HG02840 (cell line): ENCODE measurements at regions not wholly inside any gene's neighbourhood (a gene's known extent, or its start where the extent isn't known, plus 50 kb on each side); places are given as distances from the start of the nearest gene placed in this dataset.

ENCODE experiments used
- ATAC-seq: cut with Tn5 transposase; IDR thresholded peaks from one replicate; pipeline ENCODE4 v1.9.1; 2021; ENCODE audit warnings: mild to moderate bottlenecking, moderate library complexity, moderate number of reproducible peaks; ENCODE audit not compliant: unreplicated experiment, low FRiP score

DNA sequence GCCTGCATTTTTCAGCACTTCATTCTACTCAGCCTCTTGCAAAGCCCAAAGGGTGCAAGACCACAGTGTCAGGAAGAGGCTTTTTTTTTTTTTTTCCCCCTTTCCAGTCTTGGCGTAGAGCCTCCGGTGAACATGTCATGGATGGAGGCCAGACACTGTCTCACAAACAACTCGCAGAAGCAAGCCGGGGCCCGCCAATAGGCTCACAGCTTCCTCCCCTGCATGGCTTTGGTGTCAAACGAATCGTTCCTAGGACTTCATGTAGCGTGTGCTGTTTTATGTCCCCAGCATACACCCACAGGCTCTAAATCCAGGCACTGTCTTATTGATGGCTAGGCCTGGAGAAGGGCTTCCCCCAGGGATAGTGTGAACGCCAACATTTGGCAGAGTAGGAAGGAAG lies 457.7 kb upstream of the MAF start:
- no peak for ATAC-seq

GRCh38 chr16:80056324-80056723 lies 455.8 kb upstream of the MAF start:
- no peak for ATAC-seq

DNA sequence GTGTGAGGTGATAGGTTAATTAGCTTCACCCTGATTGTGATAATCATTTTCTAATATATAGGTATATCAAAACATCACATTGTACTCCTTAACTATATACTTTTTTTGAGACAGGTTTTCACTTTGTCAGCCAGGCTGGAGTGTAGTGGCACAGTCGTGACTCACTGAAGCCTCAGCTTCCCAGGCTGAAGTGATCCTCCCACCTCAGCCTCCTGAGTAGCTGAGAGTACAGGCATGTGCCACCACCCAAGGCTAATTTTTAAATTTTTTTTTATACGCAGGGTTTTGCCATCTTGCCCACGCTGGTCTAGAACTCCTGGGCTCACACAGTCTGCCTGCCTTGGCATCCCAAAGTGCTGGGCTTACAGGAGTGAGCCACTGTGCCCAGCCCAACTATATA lies 455.3 kb upstream of the MAF start:
- no peak for ATAC-seq

- ATAC-seq = no peak
These were observed 454.1 kb upstream of the MAF start for GRCh38 chr16:80054647-80055046.

DNA sequence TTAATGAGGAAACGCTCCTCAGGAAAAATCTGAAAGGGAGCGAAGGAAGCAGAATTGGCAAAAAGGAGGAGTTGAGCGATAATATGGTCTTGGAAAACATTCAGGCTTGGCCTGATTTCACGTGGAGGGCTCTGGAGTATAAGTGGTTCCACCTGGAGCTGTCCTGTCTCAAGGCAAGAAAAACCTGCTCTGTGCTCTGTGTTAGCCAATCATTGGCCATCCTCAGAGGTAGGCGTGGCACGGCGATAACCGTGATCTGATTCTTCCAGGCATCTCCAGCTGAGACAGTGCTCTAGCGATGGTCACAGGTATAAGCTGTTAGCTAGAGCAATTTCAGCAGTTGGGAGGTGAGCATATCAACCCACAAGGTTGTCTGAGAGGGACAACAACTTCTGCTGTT lies 450.5 kb upstream of the MAF start:
- no peak for ATAC-seq

- no peak for ATAC-seq
These were observed 447.7 kb upstream of the MAF start for GRCh38 chr16:80048250-80048649.

DNA sequence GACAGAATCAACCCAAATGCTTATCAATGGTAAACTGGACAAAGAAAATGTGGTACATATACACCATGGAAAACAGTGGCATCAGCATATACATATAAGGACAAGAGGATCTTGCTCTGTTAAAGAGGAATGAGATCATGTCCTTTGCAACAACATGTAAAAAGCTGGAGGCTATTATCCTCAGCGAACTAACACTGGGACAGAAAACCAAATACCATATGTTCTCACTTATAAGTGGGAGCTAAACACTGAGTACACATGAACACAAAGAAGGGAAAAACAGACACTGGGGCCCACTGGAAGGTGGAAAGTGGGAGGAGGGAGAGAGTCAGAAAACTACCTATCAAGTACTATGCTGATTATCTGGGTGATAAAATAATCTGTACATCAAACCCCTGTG lies 447.3 kb upstream of the MAF start:
- no peak for ATAC-seq

DNA sequence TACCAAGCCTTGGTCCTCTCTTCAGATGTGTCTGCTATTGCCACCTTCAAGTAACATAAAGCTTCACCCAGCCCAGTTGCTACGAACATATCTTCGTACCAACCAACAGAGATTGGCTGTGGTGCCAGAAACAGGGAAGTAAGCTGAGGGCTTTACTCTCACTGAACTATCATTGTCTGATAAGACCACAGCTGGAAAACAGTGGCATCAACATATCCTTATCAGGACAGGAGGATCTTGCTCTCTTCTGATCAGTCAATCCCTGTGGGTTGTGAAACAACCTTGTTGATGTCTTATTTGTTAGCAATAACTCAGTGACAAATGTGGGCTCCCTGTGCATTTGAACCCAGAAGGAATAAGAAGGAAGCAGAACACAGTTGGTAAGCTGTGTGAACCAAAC lies 446.3 kb upstream of the MAF start:
- ATAC-seq = no peak

DNA sequence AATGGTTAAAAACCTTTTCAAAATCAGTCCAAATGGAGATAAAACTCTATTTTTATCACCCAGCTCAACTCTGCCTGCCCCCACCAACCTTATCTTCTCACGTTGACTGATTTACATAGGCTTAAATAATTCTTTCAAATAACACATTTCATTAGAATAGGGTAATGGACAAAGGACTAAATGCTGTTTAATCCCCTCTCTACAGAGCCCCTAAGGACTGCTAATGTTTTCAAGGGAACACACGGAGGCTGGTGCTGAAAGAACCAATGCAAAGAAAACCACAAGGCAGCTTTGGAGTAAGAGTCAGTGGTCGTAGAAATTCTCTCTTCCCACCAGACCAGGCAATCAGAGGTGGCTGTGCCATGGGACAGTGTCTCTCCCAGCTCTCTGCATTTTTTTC lies 445.7 kb upstream of the MAF start:
- ATAC-seq = no peak

GRCh38 chr16:80045861-80046260 lies 445.3 kb upstream of the MAF start:
- ATAC-seq = no peak

DNA sequence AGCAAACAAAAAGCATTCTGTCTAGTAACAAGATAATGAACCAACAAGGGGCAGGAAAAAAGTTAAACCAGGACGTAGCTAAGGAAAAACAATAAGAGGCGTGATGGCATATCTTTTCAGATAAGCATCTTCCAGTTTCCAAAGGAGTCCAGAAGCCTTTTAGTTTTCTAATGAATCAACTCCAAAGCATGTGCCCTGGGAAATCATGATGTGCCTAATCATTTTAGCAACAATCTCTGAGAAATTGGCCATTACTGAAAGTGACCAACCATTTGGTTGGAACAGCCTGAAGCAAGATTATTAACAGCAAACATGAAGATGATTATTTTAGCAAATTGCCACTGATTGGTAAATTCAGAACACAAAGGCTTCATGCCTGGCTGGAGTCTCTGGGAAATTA lies 440.9 kb upstream of the MAF start:
- ATAC-seq = no peak

- ATAC-seq = no peak
These were observed 440.3 kb upstream of the MAF start for GRCh38 chr16:80040814-80041213.

DNA sequence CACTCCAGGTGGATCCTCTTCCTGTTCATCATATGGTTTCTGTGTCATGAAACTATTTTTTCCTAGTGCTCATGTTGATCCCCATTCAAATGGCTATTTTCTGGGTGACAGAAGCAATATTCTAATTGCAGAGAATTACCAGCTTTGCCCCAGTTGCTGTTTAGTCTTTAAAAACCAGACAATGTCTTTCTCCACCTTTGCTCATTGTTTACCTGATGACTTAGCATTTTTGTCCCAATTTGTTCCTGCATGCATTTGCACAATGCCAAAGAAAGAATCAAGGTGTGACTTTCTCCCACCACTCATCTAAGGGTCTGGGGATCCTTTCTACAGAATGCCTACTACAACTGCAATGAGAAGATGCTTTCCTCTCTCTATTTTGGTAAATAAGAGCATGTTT lies 439.9 kb upstream of the MAF start:
- ATAC-seq = no peak

DNA sequence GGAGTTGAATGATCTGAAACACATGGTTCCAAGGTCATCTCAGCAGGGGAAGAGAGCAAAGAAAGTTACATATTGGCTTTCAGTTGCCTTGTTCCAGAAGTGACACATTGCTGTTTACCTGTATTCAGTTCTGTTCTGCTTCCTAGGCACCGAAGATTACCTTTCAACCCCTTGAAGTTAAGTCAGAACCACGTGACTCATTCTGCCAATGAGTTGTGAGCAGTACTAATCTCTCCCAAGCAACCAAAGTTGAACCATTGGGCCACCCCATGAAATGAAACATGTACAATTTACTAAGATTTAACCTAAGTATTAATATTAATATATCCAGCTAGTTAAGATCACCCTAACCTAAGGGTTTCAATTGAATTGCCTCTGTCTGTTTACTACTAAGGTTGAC lies 439.2 kb upstream of the MAF start:
- ATAC-seq = no peak

DNA sequence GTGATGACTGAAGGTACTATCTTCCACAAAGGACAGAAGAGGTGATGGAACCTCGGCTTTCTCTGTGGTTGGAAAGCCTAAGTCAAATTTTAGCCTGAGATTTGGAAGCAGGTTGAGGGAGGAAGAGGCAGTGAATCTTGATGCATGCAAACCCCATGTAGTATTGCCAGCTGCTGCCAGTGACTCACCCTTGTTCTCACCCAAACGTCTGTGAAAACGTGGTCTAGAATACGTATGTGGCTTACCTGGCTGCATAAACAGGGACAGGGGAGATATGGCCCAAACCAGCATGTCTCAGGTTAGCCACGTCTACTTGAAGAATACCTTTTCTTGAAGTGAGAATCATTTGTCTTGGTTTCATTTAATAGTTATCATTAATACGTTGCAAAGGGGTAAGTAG lies 438.0 kb upstream of the MAF start:
- no peak for ATAC-seq

DNA sequence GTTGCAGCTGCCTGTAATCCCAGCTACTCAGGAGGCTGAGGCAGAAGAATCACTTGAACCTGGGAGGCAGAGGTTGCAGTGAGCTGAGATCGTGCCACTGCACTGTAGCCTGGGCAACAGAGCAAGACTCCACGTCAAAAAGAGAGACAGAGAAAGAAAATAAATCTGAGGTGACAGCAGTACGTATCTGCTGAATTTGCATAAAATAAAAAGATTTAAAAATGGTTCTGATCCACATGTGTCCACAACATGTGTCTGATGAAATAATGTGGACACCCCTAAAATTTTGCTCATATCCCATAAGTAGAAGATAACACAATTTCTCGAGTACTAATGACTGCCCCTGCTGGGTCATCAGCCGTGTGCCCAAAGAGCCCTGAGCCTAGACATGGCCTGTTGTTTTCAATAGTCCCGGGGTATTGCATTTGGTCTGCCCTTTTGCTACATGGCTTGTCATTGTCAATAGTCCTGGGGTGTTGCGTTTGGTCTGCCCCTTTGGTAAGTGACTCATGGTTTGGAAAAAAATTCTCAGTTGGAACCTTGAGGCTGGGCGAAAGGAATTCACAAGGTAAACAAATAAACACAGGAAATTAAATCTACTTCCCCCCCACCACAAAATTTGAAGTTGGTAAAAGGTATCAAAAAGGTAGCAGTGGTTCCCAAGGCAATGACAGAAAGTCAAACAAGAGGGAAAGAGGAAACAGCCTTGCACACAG lies 434.6 kb upstream of the MAF start:
- no peak for ATAC-seq

- no peak for ATAC-seq
These were observed 433.9 kb upstream of the MAF start for GRCh38 chr16:80034469-80034826.

GRCh38 chr16:80033783-80034468 lies 433.4 kb upstream of the MAF start:
- no peak for ATAC-seq

- ATAC-seq = no peak
These were observed 429.4 kb upstream of the MAF start for GRCh38 chr16:80029761-80030481.

DNA sequence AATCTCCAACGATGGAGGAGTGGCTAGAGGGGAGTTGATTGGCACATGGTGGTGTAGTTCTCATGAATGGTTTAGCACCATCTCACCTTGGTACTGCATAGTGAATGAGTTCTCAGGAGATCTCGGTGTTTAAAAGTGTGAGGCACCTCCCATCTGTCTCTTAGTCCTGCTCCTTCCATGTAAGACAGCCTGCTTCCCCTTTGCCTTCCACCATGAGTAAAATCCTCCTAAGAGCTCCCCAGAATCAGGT lies 428.8 kb upstream of the MAF start:
- ATAC-seq = no peak

GRCh38 chr16:80028581-80029380 lies 428.2 kb upstream of the MAF start:
- ATAC-seq = no peak
